ENCODE measurements at regions not wholly inside any gene's neighbourhood (a gene's known extent, or its start where the extent isn't known, plus 50 kb on each side); places are given as distances from the start of the nearest gene placed in this dataset.

GRCh38 chrX:36753602-36754001 lies 254.6 kb upstream of the FAM47C start:
- no peak overlapping the region for H3K4me3 ChIP-seq (ENCODE audit: low read depth, low read length)
- no peak for DNase-seq (ENCODE audit: low read depth)
- TF ChIP-seq, protein P1, sequence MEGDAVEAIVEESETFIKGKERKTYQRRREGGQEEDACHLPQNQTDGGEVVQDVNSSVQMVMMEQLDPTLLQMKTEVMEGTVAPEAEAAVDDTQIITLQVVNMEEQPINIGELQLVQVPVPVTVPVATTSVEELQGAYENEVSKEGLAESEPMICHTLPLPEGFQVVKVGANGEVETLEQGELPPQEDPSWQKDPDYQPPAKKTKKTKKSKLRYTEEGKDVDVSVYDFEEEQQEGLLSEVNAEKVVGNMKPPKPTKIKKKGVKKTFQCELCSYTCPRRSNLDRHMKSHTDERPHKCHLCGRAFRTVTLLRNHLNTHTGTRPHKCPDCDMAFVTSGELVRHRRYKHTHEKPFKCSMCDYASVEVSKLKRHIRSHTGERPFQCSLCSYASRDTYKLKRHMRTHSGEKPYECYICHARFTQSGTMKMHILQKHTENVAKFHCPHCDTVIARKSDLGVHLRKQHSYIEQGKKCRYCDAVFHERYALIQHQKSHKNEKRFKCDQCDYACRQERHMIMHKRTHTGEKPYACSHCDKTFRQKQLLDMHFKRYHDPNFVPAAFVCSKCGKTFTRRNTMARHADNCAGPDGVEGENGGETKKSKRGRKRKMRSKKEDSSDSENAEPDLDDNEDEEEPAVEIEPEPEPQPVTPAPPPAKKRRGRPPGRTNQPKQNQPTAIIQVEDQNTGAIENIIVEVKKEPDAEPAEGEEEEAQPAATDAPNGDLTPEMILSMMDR (IDR thresholded peaks at IDR 0.05; ENCODE audit: insufficient read depth, low read length), result no peak

- no peak for DNase-seq (ENCODE audit: low read depth)
- TF ChIP-seq, protein P1 (IDR thresholded peaks at IDR 0.05; ENCODE audit: insufficient read depth, low read length), result no peak
- no peak overlapping the region for H3K4me3 ChIP-seq (ENCODE audit: low read depth, low read length)
Measured at GRCh38 chrX:36787752-36788151, 220.4 kb upstream of the FAM47C start.

DNA sequence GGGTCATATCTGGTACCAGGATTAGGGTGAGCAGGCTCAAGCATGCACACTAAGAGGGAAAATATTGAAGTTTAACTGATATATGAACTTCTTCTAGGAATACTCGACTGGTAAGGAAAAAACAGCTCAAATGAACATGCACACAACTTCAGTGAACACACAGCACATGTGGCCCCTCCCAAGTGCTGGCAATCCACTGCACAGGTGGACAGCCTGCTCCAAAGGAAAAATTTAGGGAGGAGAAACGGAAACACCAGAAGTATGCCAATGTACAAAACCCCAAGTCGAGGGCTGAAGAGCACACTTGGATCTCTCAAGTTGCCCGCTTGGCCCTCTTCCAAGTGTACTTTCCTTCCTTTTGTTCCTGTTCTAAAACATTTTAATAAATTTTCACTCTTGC lies 205.0 kb upstream of the FAM47C start:
- TF ChIP-seq, protein P1 (IDR thresholded peaks at IDR 0.05; ENCODE audit: insufficient read depth, low read length), result no peak
- no peak overlapping the region for H3K4me3 ChIP-seq (ENCODE audit: low read depth, low read length)
- no peak for DNase-seq (ENCODE audit: low read depth)

DNA sequence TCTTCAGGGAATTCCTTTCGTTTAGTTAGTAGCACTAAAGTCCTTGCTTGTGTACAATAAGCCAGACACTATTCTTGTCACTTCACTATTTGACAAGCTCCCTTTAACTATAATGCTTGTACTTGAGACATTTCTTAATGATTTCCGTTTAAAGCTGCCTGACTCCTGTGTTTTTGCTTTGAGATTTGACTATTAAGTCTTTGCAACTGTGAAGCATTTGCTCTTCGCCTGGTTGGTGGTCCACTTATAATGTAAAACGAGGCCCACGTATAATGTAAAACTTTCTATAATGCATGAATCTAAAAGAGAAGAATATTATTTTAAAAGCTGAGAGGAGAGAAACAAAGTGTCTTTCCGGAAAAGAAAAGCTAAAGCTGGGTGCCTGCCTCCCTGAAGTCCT lies 204.1 kb upstream of the FAM47C start:
- TF ChIP-seq, protein P1 (IDR thresholded peaks at IDR 0.05; ENCODE audit: insufficient read depth, low read length), result no peak
- DNase-seq (ENCODE audit: low read depth), result no peak

DNA sequence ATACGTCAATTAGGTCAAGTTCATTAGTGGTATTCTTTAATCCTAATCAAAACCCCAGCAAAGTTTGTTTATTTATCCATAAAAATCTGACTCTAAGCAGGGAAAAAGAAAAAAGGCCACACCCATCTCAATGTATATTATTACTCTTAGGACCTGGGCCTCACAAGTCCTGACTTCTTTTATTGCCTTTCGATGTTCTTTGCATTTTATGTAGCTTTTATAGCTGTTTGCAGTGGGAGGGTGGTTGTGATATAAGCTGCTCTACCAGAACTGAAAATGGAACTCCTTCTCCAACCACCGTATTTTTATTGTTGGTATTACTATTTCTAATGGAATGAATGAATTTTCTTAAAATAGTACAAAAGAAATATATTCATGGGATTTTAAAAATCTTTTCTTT lies 163.3 kb upstream of the FAM47C start:
- TF ChIP-seq, protein P1 (IDR thresholded peaks at IDR 0.05; ENCODE audit: insufficient read depth, low read length), result no peak
- no peak for DNase-seq (ENCODE audit: low read depth)
- no peak overlapping the region for H3K4me3 ChIP-seq (ENCODE audit: low read depth, low read length)

More for the DNA sequence above, 204.1 kb upstream of the FAM47C start:
- H3K4me3 ChIP-seq (ENCODE audit: low read depth, low read length), result no peak overlapping the region

- TF ChIP-seq, protein P1 (IDR thresholded peaks at IDR 0.05; ENCODE audit: insufficient read depth, low read length), result no peak
- no peak for DNase-seq (ENCODE audit: low read depth)
Measured at GRCh38 chrX:36847496-36847895, 160.7 kb upstream of the FAM47C start.

GRCh38 chrX:36849407-36849806 lies 158.8 kb upstream of the FAM47C start:
- TF ChIP-seq, protein P1 (IDR thresholded peaks at IDR 0.05; ENCODE audit: insufficient read depth, low read length), result no peak
- H3K4me3 ChIP-seq (ENCODE audit: low read depth, low read length), result no peak overlapping the region
- no peak for DNase-seq (ENCODE audit: low read depth)

More at GRCh38 chrX:36847496-36847895, 160.7 kb upstream of the FAM47C start:
- H3K4me3 ChIP-seq (ENCODE audit: low read depth, low read length), result no peak overlapping the region

Data from fibroblast of the aortic adventitia (primary cell).